Panc1 (cell line): ENCODE measurements at regions not wholly inside any gene's neighbourhood (a gene's known extent, or its start where the extent isn't known, plus 50 kb on each side); places are given as distances from the start of the nearest gene placed in this dataset.
"Not testable (repeated sequence)": the region's sequence is repeated elsewhere in the genome, so short reads cannot be mapped to it uniquely, and the experiment has no call there.

ENCODE experiments used
- ATAC-seq: fragments of 200-7000 bp; cut with Tn5 transposase; 2 replicates; pipeline ENCODE4 v1.9.1; 2020; ENCODE audit warnings: mild to moderate bottlenecking, moderate library complexity
- BruUV-seq: library from RNA; stranded (reverse); fragments of 400-500 nt; replicated peaks from 2 replicates; lab custom pipeline; 2021; lab: Mats Ljungman, UMichigan
- CTCF ChIA-PET: fragments of 300-600 bp; sonication (Branson Sonifier 250); formaldehyde crosslinking; loops from one replicate; lab custom pipeline; 2022; ENCODE audit warnings: antibody characterized with exemption; lab: Charles Lee
- POLR2A ChIA-PET: fragments of 300-600 bp; sonication (Branson Sonifier 250); formaldehyde crosslinking; loops from one replicate; lab custom pipeline; 2022; ENCODE audit warnings: antibody characterized with exemption; lab: Charles Lee
- DNase-seq: peaks from one replicate; pipeline ENCODE4 v3.0.0-alpha.2; 2010; ENCODE audit warnings: low read depth, low spot score
- H3K27ac ChIP-seq: 2 replicates; pipeline ENCODE4 v1.5.1; 2011; ENCODE audit warnings: mild to moderate bottlenecking, low read length, inconsistent platforms
- H3K27me3 ChIP-seq: fragments of 200-500 bp; sonication (Bioruptor generic); 2 replicates; pipeline ENCODE4 v1.6.0; 2014; ENCODE audit warnings: low read length, inconsistent platforms; ENCODE audit not compliant: control insufficient read depth, insufficient read depth
- H3K36me3 ChIP-seq: fragments of 200-500 bp; sonication (Bioruptor generic); 2 replicates; pipeline ENCODE4 v1.5.1; 2014; ENCODE audit warnings: inconsistent platforms, mild to moderate bottlenecking, low read length, moderate library complexity; ENCODE audit not compliant: control insufficient read depth, insufficient read depth
- H3K4me1 ChIP-seq: 2 replicates; pipeline ENCODE4 v1.5.1; 2011; ENCODE audit warnings: inconsistent platforms, mild to moderate bottlenecking, low read length, moderate library complexity; ENCODE audit not compliant: control insufficient read depth, insufficient read depth
- H3K4me3 ChIP-seq, 2 experiments: 2 replicates each; pipeline ENCODE4 v1.5.1; 2011 to 2012; ENCODE audit warnings: low read depth in 2 of 2, low read length in 2 of 2, mild to moderate bottlenecking in 2 of 2, inconsistent platforms in 1 of 2, moderate library complexity in 1 of 2
- H3K9me3 ChIP-seq: fragments of 200-500 bp; sonication (Bioruptor generic); 2 replicates; pipeline ENCODE4 v1.5.1; 2014; ENCODE audit warnings: low read depth, mild to moderate bottlenecking, inconsistent platforms, low read length, moderate library complexity; ENCODE audit not compliant: control insufficient read depth, insufficient read depth
- CTCF ChIP-seq: fragments of 450-650 bp; IDR thresholded peaks from 2 replicates; pipeline ENCODE4 v1.5.1; 2017; ENCODE audit warnings: mild to moderate bottlenecking
- POLR2AphosphoS5 ChIP-seq: IDR thresholded peaks from 2 replicates; pipeline ENCODE4 v1.6.1; 2012; ENCODE audit warnings: mild to moderate bottlenecking, low read depth, low read length, moderate library complexity
- REST ChIP-seq, 2 experiments: IDR thresholded peaks; 2 replicates each; pipeline ENCODE4 v1.6.1; 2011 to 2012; ENCODE audit warnings: low read depth in 2 of 2, control low read depth in 1 of 2, low read length in 1 of 2, mild to moderate bottlenecking in 1 of 2, moderate library complexity in 1 of 2; ENCODE audit not compliant: insufficient read depth in 1 of 2
- SIN3A ChIP-seq: IDR thresholded peaks from 2 replicates; pipeline ENCODE4 v1.6.1; 2012; ENCODE audit warnings: low read depth, mild to moderate bottlenecking, low read length, moderate library complexity, borderline replicate concordance; ENCODE audit not compliant: insufficient read depth
- TCF7L2 ChIP-seq: IDR thresholded peaks from 2 replicates; pipeline ENCODE4 v1.6.1; 2011; ENCODE audit warnings: mild to moderate bottlenecking, low read depth, low read length, inconsistent platforms
- in situ Hi-C: cut with HindIII; loops from 2 replicates; pipeline ENCODE4 v1.10.0; 2016; ENCODE audit warnings: low sequenced_read_pairs, low pct_unique_long_range_greater_than_20kb
- intact Hi-C: fragments of 100-400 bp; cut with micrococcal nuclease; formaldehyde crosslinking; loops from one replicate; pipeline ENCODE4 v1.10.0; 2022; ENCODE audit not compliant: unreplicated experiment

- ChIA-PET CTCF (no interaction called here), POLR2A (no interaction called here)
- in situ Hi-C loops, result no loop called here
- no peak for TF ChIP-seq TCF7L2
- no peak for TF ChIP-seq POLR2AphosphoS5
- TF ChIP-seq SIN3A, result no peak
- no peak for TF ChIP-seq REST (IDR thresholded peaks at IDR 0.05; ENCODE audit: insufficient read depth in 1 of 2, low read depth in 2 of 2, low read length in 1 of 2)
- TF ChIP-seq CTCF, result no peak
- H3K27me3 ChIP-seq, result peaks cover 7% of the 10 kb centered on the region; the same call in 1 of the 2 replicates
- no peaks in the 10 kb centered on the region for H3K4me1 ChIP-seq
- H3K27ac ChIP-seq, result no peak overlapping the region
- H3K36me3 ChIP-seq, result no peaks in the 10 kb centered on the region
- ATAC-seq, result no peak
- no peak for DNase-seq
- no peaks in the 10 kb centered on the region for H3K9me3 ChIP-seq
- no peak overlapping the region for H3K4me3 ChIP-seq
- intact Hi-C loops, result no loop called here
- no TSS peak for BruUV-seq
Observed at GRCh38 chr1:168490306-168490705, 53.5 kb downstream of the XCL2 start.

GRCh38 chr1:168488138-168488537, 55.7 kb downstream of the XCL2 start:
- no peaks in the 10 kb centered on the region for H3K4me1 ChIP-seq
- POLR2A ChIA-PET, result interaction anchor here (0.6 kb wide), 2 partner anchors 13 to 1122 kb away, joined by 3 to 7 read pairs; no protein-coding TSS in a partner anchor
- no TSS peak for BruUV-seq
- no peak overlapping the region for H3K27ac ChIP-seq
- CTCF ChIA-PET, result interaction anchor here (0.7 kb wide), 1 partner anchor 11 kb away, joined by 9 read pairs; no protein-coding TSS in a partner anchor
- in situ Hi-C loops (no loop called here), intact Hi-C loops (no loop called here)
- H3K4me3 ChIP-seq, result no peak overlapping the region
- DNase-seq (no peak), ATAC-seq (no peak)
- TF ChIP-seq POLR2AphosphoS5 (no peak), CTCF (no peak), TCF7L2 (no peak)
- no peaks in the 10 kb centered on the region for H3K9me3 ChIP-seq
- H3K36me3 ChIP-seq, result no peaks in the 10 kb centered on the region
- H3K27me3 ChIP-seq, result 0 out of 2 replicates have a peak, but pooled peaks cover 2% of the 10 kb centered on the region

- H3K4me1 ChIP-seq, in situ Hi-C loops, POLR2A ChIA-PET, H3K36me3 ChIP-seq, BruUV-seq, H3K4me3 ChIP-seq, H3K9me3 ChIP-seq, DNase-seq, H3K27ac ChIP-seq, H3K27me3 ChIP-seq, ATAC-seq, intact Hi-C loops, CTCF ChIA-PET: not testable (repeated sequence)
Observed at GRCh38 chr1:168486820-168487219, 57.0 kb downstream of the XCL2 start.
